ENCODE measurements at regions not wholly inside any gene's neighbourhood (a gene's known extent, or its start where the extent isn't known, plus 50 kb on each side); places are given as distances from the start of the nearest gene placed in this dataset.
"Not testable (repeated sequence)": the region's sequence is repeated elsewhere in the genome, so short reads cannot be mapped to it uniquely, and the experiment has no call there.

- Histone ChIP-seq H3K4me3 (ENCODE audit: low read length) (no peak overlapping the region), H3K27me3 (ENCODE audit: low read length) (no peaks in the 10 kb centered on the region), H3K9me2 (replicated peaks; ENCODE audit: insufficient read depth, low read length) (no peaks in the 10 kb centered on the region), H3K9me3 (ENCODE audit: low read length) (no peaks in the 10 kb centered on the region), H3K36me3 (ENCODE audit: insufficient read depth, low read length) (no peaks in the 10 kb centered on the region), H3K4me2 (ENCODE audit: low read depth, low read length, poor library complexity, severe bottlenecking) (no peak overlapping the region), H2AFZ (ENCODE audit: low read length) (no peak overlapping the region), H3K4me1 (ENCODE audit: low read length) (no peaks in the 10 kb centered on the region), H4K20me1 (ENCODE audit: insufficient read depth, low read depth, low read length) (no peaks in the 10 kb centered on the region), H3K27ac (ENCODE audit: low read length) (no peak overlapping the region), H3K79me2 (ENCODE audit: low read length) (no peaks in the 10 kb centered on the region), H3K9ac (ENCODE audit: low read length) (no peak overlapping the region)
- no peak for DNase-seq
Observed at GRCh38 chr1:29590583-29591565, 354.6 kb downstream of the PTPRU start.

GRCh38 chr1:29589716-29590115 lies 353.4 kb downstream of the PTPRU start:
- H3K9me3 ChIP-seq (ENCODE audit: low read length); H2AFZ ChIP-seq (ENCODE audit: low read length): not testable (repeated sequence)

GRCh38 chr1:29586991-29587745 lies 350.8 kb downstream of the PTPRU start:
- H3K9me3 ChIP-seq (ENCODE audit: low read length), result no peaks in the 10 kb centered on the region
- no peaks in the 10 kb centered on the region for H3K79me2 ChIP-seq (ENCODE audit: low read length)
- H3K4me1 ChIP-seq (ENCODE audit: low read length), result no peaks in the 10 kb centered on the region
- H2AFZ ChIP-seq (ENCODE audit: low read length), result no peak overlapping the region
- H3K36me3 ChIP-seq (ENCODE audit: insufficient read depth, low read length), result no peaks in the 10 kb centered on the region
- H3K27me3 ChIP-seq (ENCODE audit: low read length), result no peaks in the 10 kb centered on the region
- H4K20me1 ChIP-seq (ENCODE audit: insufficient read depth, low read depth, low read length), result no peaks in the 10 kb centered on the region
- H3K9me2 ChIP-seq (replicated peaks; ENCODE audit: insufficient read depth, low read length), result no peaks in the 10 kb centered on the region
- DNase-seq, result no peak
- H3K27ac ChIP-seq (ENCODE audit: low read length), result no peak overlapping the region
- H3K4me3 ChIP-seq (ENCODE audit: low read length), result no peak overlapping the region
- H3K9ac ChIP-seq (ENCODE audit: low read length), result no peak overlapping the region
- no peak overlapping the region for H3K4me2 ChIP-seq (ENCODE audit: low read depth, low read length, poor library complexity, severe bottlenecking)

More at GRCh38 chr1:29589716-29590115, 353.4 kb downstream of the PTPRU start:
- H3K9ac ChIP-seq (ENCODE audit: low read length); H3K79me2 ChIP-seq (ENCODE audit: low read length); H4K20me1 ChIP-seq (ENCODE audit: insufficient read depth, low read depth, low read length); H3K9me2 ChIP-seq (replicated peaks; ENCODE audit: insufficient read depth, low read length); H3K27me3 ChIP-seq (ENCODE audit: low read length); DNase-seq; H3K4me3 ChIP-seq (ENCODE audit: low read length); H3K4me2 ChIP-seq (ENCODE audit: low read depth, low read length, poor library complexity, severe bottlenecking); H3K36me3 ChIP-seq (ENCODE audit: insufficient read depth, low read length); H3K27ac ChIP-seq (ENCODE audit: low read length); H3K4me1 ChIP-seq (ENCODE audit: low read length): not testable (repeated sequence)

- no peaks in the 10 kb centered on the region for H3K27me3 ChIP-seq (ENCODE audit: low read length)
- no peak overlapping the region for H3K9ac ChIP-seq (ENCODE audit: low read length)
- H3K4me2 ChIP-seq (ENCODE audit: low read depth, low read length, poor library complexity, severe bottlenecking), result no peak overlapping the region
- H3K9me2 ChIP-seq (replicated peaks; ENCODE audit: insufficient read depth, low read length), result no peaks in the 10 kb centered on the region
- no peak overlapping the region for H3K4me3 ChIP-seq (ENCODE audit: low read length)
- no peak overlapping the region for H2AFZ ChIP-seq (ENCODE audit: low read length)
- H3K27ac ChIP-seq (ENCODE audit: low read length), result no peak overlapping the region
- H3K9me3 ChIP-seq (ENCODE audit: low read length), result no peaks in the 10 kb centered on the region
- no peaks in the 10 kb centered on the region for H3K79me2 ChIP-seq (ENCODE audit: low read length)
- H3K4me1 ChIP-seq (ENCODE audit: low read length), result no peaks in the 10 kb centered on the region
- no peak for DNase-seq
- no peaks in the 10 kb centered on the region for H4K20me1 ChIP-seq (ENCODE audit: insufficient read depth, low read depth, low read length)
- no peaks in the 10 kb centered on the region for H3K36me3 ChIP-seq (ENCODE audit: insufficient read depth, low read length)
Observed at GRCh38 chr1:29586215-29586614, 349.9 kb downstream of the PTPRU start.

GRCh38 chr1:29585656-29586055 lies 349.3 kb downstream of the PTPRU start:
- H3K4me1 ChIP-seq (ENCODE audit: low read length), result no peaks in the 10 kb centered on the region
- no peaks in the 10 kb centered on the region for H3K9me2 ChIP-seq (replicated peaks; ENCODE audit: insufficient read depth, low read length)
- H3K9me3 ChIP-seq (ENCODE audit: low read length), result no peaks in the 10 kb centered on the region

GRCh38 chr1:29585201-29585600 lies 348.9 kb downstream of the PTPRU start:
- no peak for DNase-seq
- H4K20me1 ChIP-seq (ENCODE audit: insufficient read depth, low read depth, low read length), result no peaks in the 10 kb centered on the region
- H3K4me2 ChIP-seq (ENCODE audit: low read depth, low read length, poor library complexity, severe bottlenecking), result no peak overlapping the region
- no peak overlapping the region for H3K9ac ChIP-seq (ENCODE audit: low read length)
- no peaks in the 10 kb centered on the region for H3K9me3 ChIP-seq (ENCODE audit: low read length)
- H3K4me3 ChIP-seq (ENCODE audit: low read length), result no peak overlapping the region
- no peaks in the 10 kb centered on the region for H3K36me3 ChIP-seq (ENCODE audit: insufficient read depth, low read length)
- no peaks in the 10 kb centered on the region for H3K27me3 ChIP-seq (ENCODE audit: low read length)
- no peaks in the 10 kb centered on the region for H3K79me2 ChIP-seq (ENCODE audit: low read length)
- H3K27ac ChIP-seq (ENCODE audit: low read length), result no peak overlapping the region
- no peak overlapping the region for H2AFZ ChIP-seq (ENCODE audit: low read length)
- H3K4me1 ChIP-seq (ENCODE audit: low read length), result no peaks in the 10 kb centered on the region
- H3K9me2 ChIP-seq (replicated peaks; ENCODE audit: insufficient read depth, low read length), result no peaks in the 10 kb centered on the region

More at GRCh38 chr1:29585656-29586055, 349.3 kb downstream of the PTPRU start:
- H2AFZ ChIP-seq (ENCODE audit: low read length), result no peak overlapping the region
- H3K27me3 ChIP-seq (ENCODE audit: low read length), result no peaks in the 10 kb centered on the region
- H3K36me3 ChIP-seq (ENCODE audit: insufficient read depth, low read length), result no peaks in the 10 kb centered on the region
- no peaks in the 10 kb centered on the region for H3K79me2 ChIP-seq (ENCODE audit: low read length)
- H3K9ac ChIP-seq (ENCODE audit: low read length), result no peak overlapping the region
- no peaks in the 10 kb centered on the region for H4K20me1 ChIP-seq (ENCODE audit: insufficient read depth, low read depth, low read length)
- H3K27ac ChIP-seq (ENCODE audit: low read length), result no peak overlapping the region
- no peak overlapping the region for H3K4me3 ChIP-seq (ENCODE audit: low read length)
- DNase-seq, result no peak
- H3K4me2 ChIP-seq (ENCODE audit: low read depth, low read length, poor library complexity, severe bottlenecking), result no peak overlapping the region

- H3K9me2 ChIP-seq (replicated peaks; ENCODE audit: insufficient read depth, low read length), result no peaks in the 10 kb centered on the region
- no peak overlapping the region for H3K27ac ChIP-seq (ENCODE audit: low read length)
- H3K79me2 ChIP-seq (ENCODE audit: low read length), result no peaks in the 10 kb centered on the region
- no peak overlapping the region for H3K4me3 ChIP-seq (ENCODE audit: low read length)
- H3K4me2 ChIP-seq (ENCODE audit: low read depth, low read length, poor library complexity, severe bottlenecking), result no peak overlapping the region
- no peaks in the 10 kb centered on the region for H3K4me1 ChIP-seq (ENCODE audit: low read length)
- no peak for DNase-seq
- H3K9me3 ChIP-seq (ENCODE audit: low read length), result no peaks in the 10 kb centered on the region
- no peaks in the 10 kb centered on the region for H4K20me1 ChIP-seq (ENCODE audit: insufficient read depth, low read depth, low read length)
- H3K27me3 ChIP-seq (ENCODE audit: low read length), result no peaks in the 10 kb centered on the region
- no peak overlapping the region for H3K9ac ChIP-seq (ENCODE audit: low read length)
- H3K36me3 ChIP-seq (ENCODE audit: insufficient read depth, low read length), result no peaks in the 10 kb centered on the region
- H2AFZ ChIP-seq (ENCODE audit: low read length), result no peak overlapping the region
Observed at GRCh38 chr1:29584776-29585175, 348.5 kb downstream of the PTPRU start.

- no peaks in the 10 kb centered on the region for H3K9me2 ChIP-seq (replicated peaks; ENCODE audit: insufficient read depth, low read length)
- no peaks in the 10 kb centered on the region for H4K20me1 ChIP-seq (ENCODE audit: insufficient read depth, low read depth, low read length)
- no peaks in the 10 kb centered on the region for H3K27me3 ChIP-seq (ENCODE audit: low read length)
- H2AFZ ChIP-seq (ENCODE audit: low read length), result no peak overlapping the region
- H3K4me1 ChIP-seq (ENCODE audit: low read length), result no peaks in the 10 kb centered on the region
- no peak overlapping the region for H3K4me2 ChIP-seq (ENCODE audit: low read depth, low read length, poor library complexity, severe bottlenecking)
- H3K36me3 ChIP-seq (ENCODE audit: insufficient read depth, low read length), result no peaks in the 10 kb centered on the region
- H3K9ac ChIP-seq (ENCODE audit: low read length), result no peak overlapping the region
- H3K27ac ChIP-seq (ENCODE audit: low read length), result no peak overlapping the region
- H3K9me3 ChIP-seq (ENCODE audit: low read length), result no peaks in the 10 kb centered on the region
- DNase-seq, result no peak
- H3K79me2 ChIP-seq (ENCODE audit: low read length), result no peaks in the 10 kb centered on the region
- no peak overlapping the region for H3K4me3 ChIP-seq (ENCODE audit: low read length)
Observed at GRCh38 chr1:29584362-29584761, 348.0 kb downstream of the PTPRU start.
